ENCODE measurements at regions not wholly inside any gene's neighbourhood (a gene's known extent, or its start where the extent isn't known, plus 50 kb on each side); places are given as distances from the start of the nearest gene placed in this dataset.

GRCh38 chr1:98400446-98400845, 261.1 kb upstream of the SNX7 start:
- CTCF ChIA-PET = no interaction called here
- Mint-ChIP-seq H3K4me3 (no peak overlapping the region), H3K4me1 (peaks cover 56% of the 10 kb centered on the region), H3K9me3 (ENCODE audit: low read depth) (no peaks in the 10 kb centered on the region), H3K36me3 (peaks cover 14% of the 10 kb centered on the region), H3K27ac (no peak overlapping the region), H3K27me3 (no peaks in the 10 kb centered on the region)
- ATAC-seq (no peak), DNase-seq (no peak)

GRCh38 chr1:98399218-98399617, 262.3 kb upstream of the SNX7 start:
- H3K36me3 Mint-ChIP-seq = peaks cover 13% of the 10 kb centered on the region
- no peak for ATAC-seq
- CTCF ChIA-PET = interaction anchor here (1.7 kb wide), 1 partner anchor 9 kb away, joined by 5 read pairs; no protein-coding TSS in a partner anchor

GRCh38 chr1:98398649-98399048, 262.9 kb upstream of the SNX7 start:
- Mint-ChIP-seq H3K4me3 (no peak overlapping the region), H3K9me3 (ENCODE audit: low read depth) (no peaks in the 10 kb centered on the region), H3K36me3 (peaks cover 11% of the 10 kb centered on the region), H3K27me3 (no peaks in the 10 kb centered on the region), H3K4me1 (peaks cover 40% of the 10 kb centered on the region), H3K27ac (peak overlapping the region; percentile 70)
- no peak for DNase-seq
- peak; percentile 32 for ATAC-seq
- CTCF ChIA-PET = interaction anchor here (1.7 kb wide), 1 partner anchor 9 kb away, joined by 5 read pairs; no protein-coding TSS in a partner anchor

More at GRCh38 chr1:98399218-98399617, 262.3 kb upstream of the SNX7 start:
- Mint-ChIP-seq H3K27me3 (no peaks in the 10 kb centered on the region), H3K9me3 (ENCODE audit: low read depth) (no peaks in the 10 kb centered on the region), H3K4me3 (no peak overlapping the region), H3K27ac (no peak overlapping the region), H3K4me1 (peaks cover 46% of the 10 kb centered on the region)
- no peak for DNase-seq

- Mint-ChIP-seq H3K27me3 (no peaks in the 10 kb centered on the region), H3K4me1 (peaks cover 34% of the 10 kb centered on the region), H3K9me3 (ENCODE audit: low read depth) (no peaks in the 10 kb centered on the region), H3K4me3 (no peak overlapping the region), H3K27ac (peak overlapping the region; percentile 70), H3K36me3 (peaks cover 11% of the 10 kb centered on the region)
- no peak for DNase-seq
- ATAC-seq = no peak
- CTCF ChIA-PET = no interaction called here
Observed at GRCh38 chr1:98398092-98398491, 263.4 kb upstream of the SNX7 start.

GRCh38 chr1:98393719-98394118, 267.8 kb upstream of the SNX7 start:
- CTCF ChIA-PET = no interaction called here
- no peak for DNase-seq
- peaks cover 13% of the 10 kb centered on the region for H3K36me3 Mint-ChIP-seq
- H3K27ac Mint-ChIP-seq = no peak overlapping the region
- H3K4me1 Mint-ChIP-seq = peaks cover 20% of the 10 kb centered on the region
- no peaks in the 10 kb centered on the region for H3K9me3 Mint-ChIP-seq (ENCODE audit: low read depth)
- no peak for ATAC-seq
- no peak overlapping the region for H3K4me3 Mint-ChIP-seq
- no peaks in the 10 kb centered on the region for H3K27me3 Mint-ChIP-seq

- no peak overlapping the region for H3K27ac Mint-ChIP-seq
- no peaks in the 10 kb centered on the region for H3K27me3 Mint-ChIP-seq
- peaks cover 21% of the 10 kb centered on the region for H3K36me3 Mint-ChIP-seq
- DNase-seq (no peak), ATAC-seq (no peak)
- CTCF ChIA-PET = no interaction called here
- H3K4me3 Mint-ChIP-seq = no peak overlapping the region
- peaks cover 24% of the 10 kb centered on the region for H3K4me1 Mint-ChIP-seq
- H3K9me3 Mint-ChIP-seq (ENCODE audit: low read depth) = no peaks in the 10 kb centered on the region
Observed at GRCh38 chr1:98391175-98391574, 270.3 kb upstream of the SNX7 start.

- ATAC-seq (no peak), DNase-seq (no peak)
- peaks cover 24% of the 10 kb centered on the region for H3K4me1 Mint-ChIP-seq
- CTCF ChIA-PET = interaction anchor here (1.6 kb wide), 1 partner anchor 9 kb away, joined by 5 read pairs; no protein-coding TSS in a partner anchor
- no peak overlapping the region for H3K4me3 Mint-ChIP-seq
- H3K27ac Mint-ChIP-seq = no peak overlapping the region
- H3K9me3 Mint-ChIP-seq (ENCODE audit: low read depth) = no peaks in the 10 kb centered on the region
- H3K27me3 Mint-ChIP-seq = no peaks in the 10 kb centered on the region
- H3K36me3 Mint-ChIP-seq = peaks cover 21% of the 10 kb centered on the region
Observed at GRCh38 chr1:98389809-98390208, 271.7 kb upstream of the SNX7 start.

- Mint-ChIP-seq H3K9me3 (ENCODE audit: low read depth) (no peaks in the 10 kb centered on the region), H3K36me3 (peaks cover 21% of the 10 kb centered on the region), H3K4me1 (peaks cover 24% of the 10 kb centered on the region), H3K4me3 (peak overlapping the region; percentile 21), H3K27ac (peak overlapping the region; percentile 82), H3K27me3 (no peaks in the 10 kb centered on the region)
- peak; percentile 68 for DNase-seq
- CTCF ChIA-PET = interaction anchor here (0.8 to 1.6 kb wide), 2 partner anchors 16 to 64 kb away, joined by 3 to 5 read pairs; no protein-coding TSS in a partner anchor
- peak; percentile 99 for ATAC-seq
Observed at GRCh38 chr1:98388441-98388840, 273.1 kb upstream of the SNX7 start.

- DNase-seq = no peak
- no peaks in the 10 kb centered on the region for H3K27me3 Mint-ChIP-seq
- peaks cover 24% of the 10 kb centered on the region for H3K4me1 Mint-ChIP-seq
- H3K9me3 Mint-ChIP-seq (ENCODE audit: low read depth) = no peaks in the 10 kb centered on the region
- H3K36me3 Mint-ChIP-seq = peaks cover 21% of the 10 kb centered on the region
- no peak overlapping the region for H3K4me3 Mint-ChIP-seq
- CTCF ChIA-PET = interaction anchor here (1.1 to 1.6 kb wide), 2 partner anchors 15 to 63 kb away, joined by 3 to 5 read pairs; no protein-coding TSS in a partner anchor
- peak overlapping the region; percentile 82 for H3K27ac Mint-ChIP-seq
- ATAC-seq = no peak
Observed at GRCh38 chr1:98387701-98388100, 273.8 kb upstream of the SNX7 start.

GRCh38 chr1:98386675-98387440, 274.7 kb upstream of the SNX7 start:
- CTCF ChIA-PET = interaction anchor here (1.1 kb wide), 1 partner anchor 15 kb away, joined by 3 read pairs; no protein-coding TSS in a partner anchor
- no peak for ATAC-seq

GRCh38 chr1:98385652-98386051, 275.9 kb upstream of the SNX7 start:
- Mint-ChIP-seq H3K27ac (no peak overlapping the region), H3K9me3 (ENCODE audit: low read depth) (no peaks in the 10 kb centered on the region), H3K36me3 (peaks cover 17% of the 10 kb centered on the region), H3K4me3 (no peak overlapping the region), H3K27me3 (no peaks in the 10 kb centered on the region), H3K4me1 (peaks cover 28% of the 10 kb centered on the region)
- no peak for ATAC-seq
- no peak for DNase-seq
- CTCF ChIA-PET = no interaction called here

More at GRCh38 chr1:98386675-98387440, 274.7 kb upstream of the SNX7 start:
- Mint-ChIP-seq H3K9me3 (ENCODE audit: low read depth) (no peaks in the 10 kb centered on the region), H3K36me3 (peaks cover 21% of the 10 kb centered on the region), H3K27me3 (no peaks in the 10 kb centered on the region), H3K4me3 (no peak overlapping the region), H3K27ac (no peak overlapping the region), H3K4me1 (peaks cover 26% of the 10 kb centered on the region)
- DNase-seq = no peak

- DNase-seq (no peak), ATAC-seq (no peak)
- Mint-ChIP-seq H3K36me3 (peaks cover 11% of the 10 kb centered on the region), H3K9me3 (ENCODE audit: low read depth) (no peaks in the 10 kb centered on the region), H3K27me3 (no peaks in the 10 kb centered on the region), H3K27ac (no peak overlapping the region), H3K4me3 (no peak overlapping the region), H3K4me1 (peaks cover 24% of the 10 kb centered on the region)
- CTCF ChIA-PET = interaction anchor here (0.7 kb wide), 1 partner anchor 39 kb away, joined by 3 read pairs; no protein-coding TSS in a partner anchor
Observed at GRCh38 chr1:98384461-98385141, 276.9 kb upstream of the SNX7 start.

GRCh38 chr1:98382986-98383740, 278.4 kb upstream of the SNX7 start:
- H3K4me3 Mint-ChIP-seq = no peak overlapping the region
- CTCF ChIA-PET = no interaction called here

More at GRCh38 chr1:98382986-98383740, 278.4 kb upstream of the SNX7 start:
- ATAC-seq = no peak
- H3K9me3 Mint-ChIP-seq (ENCODE audit: low read depth) = no peaks in the 10 kb centered on the region
- H3K27me3 Mint-ChIP-seq = no peaks in the 10 kb centered on the region
- no peak overlapping the region for H3K27ac Mint-ChIP-seq
- H3K36me3 Mint-ChIP-seq = peaks cover 7% of the 10 kb centered on the region
- H3K4me1 Mint-ChIP-seq = peaks cover 14% of the 10 kb centered on the region
- no peak for DNase-seq
